NCI-H1436 (cell line): ENCODE measurements at regions not wholly inside any gene's neighbourhood (a gene's known extent, or its start where the extent isn't known, plus 50 kb on each side); places are given as distances from the start of the nearest gene placed in this dataset.

Experiments
- DNase-seq: peaks from one replicate; lab custom pipeline; 2025; lab: John Stamatoyannopoulos, UW

GRCh38 chr21:38885909-38886308, 80.2 kb downstream of the ETS2 start:
- no peak for DNase-seq

- DNase-seq, result no peak
Observed at GRCh38 chr21:38884440-38884839, 78.7 kb downstream of the ETS2 start.

DNA sequence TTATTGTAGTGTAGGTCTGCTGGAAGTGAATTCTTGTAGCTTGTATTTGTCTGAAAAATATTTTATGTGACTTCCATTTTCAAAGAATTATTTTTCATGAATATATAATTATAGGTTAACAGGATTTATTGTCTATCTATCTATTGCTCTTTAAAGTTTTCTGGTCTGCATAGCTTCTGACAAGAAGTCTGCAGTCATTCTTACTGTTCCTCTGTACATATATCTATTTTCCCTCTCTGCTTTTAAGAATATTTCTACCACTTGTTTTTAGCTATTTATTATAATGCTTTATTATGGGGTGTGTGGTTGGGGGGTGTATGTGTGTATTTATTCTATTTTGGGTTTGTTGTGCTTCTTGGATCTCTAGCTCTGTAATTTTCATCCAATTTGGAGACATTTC, 77.4 kb downstream of the ETS2 start:
- DNase-seq, result no peak

DNA sequence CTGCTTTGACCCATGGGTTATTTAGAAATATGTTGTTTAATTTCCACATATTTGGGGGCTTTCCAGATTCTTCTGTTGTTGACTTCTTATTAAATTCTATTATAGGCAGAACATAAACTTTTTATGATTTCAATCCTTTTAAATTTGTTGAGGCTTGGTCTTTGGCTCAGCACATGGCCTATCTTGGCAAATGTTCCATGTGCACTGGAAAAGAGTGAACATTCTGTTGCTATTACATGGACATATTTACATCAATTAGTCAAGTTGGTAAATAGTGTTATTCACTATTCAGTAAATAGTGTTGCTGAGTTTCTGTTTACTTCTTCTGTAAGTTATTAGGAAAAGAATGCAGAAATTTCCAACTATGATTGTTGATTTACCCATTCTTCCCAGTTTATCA, 75.4 kb downstream of the ETS2 start:
- DNase-seq, result no peak

- no peak for DNase-seq
Observed at GRCh38 chr21:38880577-38880966, 74.8 kb downstream of the ETS2 start.

- no peak for DNase-seq
Observed at GRCh38 chr21:38879912-38880576, 74.3 kb downstream of the ETS2 start.

GRCh38 chr21:38878379-38879179, 72.8 kb downstream of the ETS2 start:
- DNase-seq, result no peak

- DNase-seq, result no peak
Observed at GRCh38 chr21:38875694-38876492, 70.2 kb downstream of the ETS2 start.
